ENCODE measurements at regions not wholly inside any gene's neighbourhood (a gene's known extent, or its start where the extent isn't known, plus 50 kb on each side); places are given as distances from the start of the nearest gene placed in this dataset.

- BruUV-seq (replicated peaks), result no TSS peak
- H3K9me3 ChIP-seq (replicated peaks; ENCODE audit: control insufficient read depth, insufficient read depth, low read depth, low read length), result no peaks in the 10 kb centered on the region
- FAIRE-seq (no peak), DNase-seq (ENCODE audit: extremely low read depth in 1 of 4, low spot score in 3 of 4) (no peak), ATAC-seq (no peak)
- in situ Hi-C loops (cut with MboI) (no loop called here), intact Hi-C loops (cut with micrococcal nuclease) (loop anchor here (5.0 kb wide), 1 partner anchor 612 kb away; no protein-coding TSS in a partner anchor)
- 62% methylated on average over 1 of the region's 1 CpG for WGBS (ENCODE audit: insufficient coverage, low coverage, missing lambda C conversion rate)
- H3K4me1 ChIP-seq (replicated peaks in 1 of 2; ENCODE audit: control insufficient read depth in 2 of 2, insufficient read depth in 2 of 2, low read length in 2 of 2), result no peaks in the 10 kb centered on the region
- no peak for TF ChIP-seq E4F1 (CRISPR knock-in tag; IDR thresholded peaks at IDR 0.05; ENCODE audit: borderline replicate concordance)
- 0 out of 2 replicates have a peak, but pooled peaks have one; percentile 27 for TF ChIP-seq ATF3 (IDR thresholded peaks at IDR 0.05)
- TF ChIP-seq ATF3 (CRISPR knock-in tag; conservative IDR thresholded peaks at IDR 0.05), result no peak
- no peak overlapping the region for H2AFZ ChIP-seq (ENCODE audit: low read depth, low read length)
- no peaks in the 10 kb centered on the region for H3K27me3 ChIP-seq (ENCODE audit: control insufficient read depth in 2 of 2, insufficient read depth in 2 of 2, low read length in 2 of 2)
- no peaks in the 10 kb centered on the region for H3K36me3 ChIP-seq (ENCODE audit: control insufficient read depth, insufficient read depth, low read length)
- H3K79me2 ChIP-seq (ENCODE audit: control insufficient read depth, insufficient read depth, low read length), result no peaks in the 10 kb centered on the region
- CTCF ChIA-PET (ENCODE audit: low intra/inter-chr PET ratio), result no interaction called here
- POLR2A ChIA-PET, result interaction anchor here (0.9 kb wide), 1 partner anchor 14 kb away, joined by 3 read pairs; no protein-coding TSS in a partner anchor
- H3K9ac ChIP-seq (ENCODE audit: insufficient read depth in 1 of 2, low read depth in 2 of 2, low read length in 2 of 2), result no peak overlapping the region
- no peaks in the 10 kb centered on the region for H4K20me1 ChIP-seq (replicated peaks; ENCODE audit: control insufficient read depth, insufficient read depth, low read length)
- H3K4me2 ChIP-seq (ENCODE audit: insufficient read depth, low read length), result no peak overlapping the region
- H3K4me3 ChIP-seq, result no peak overlapping the region
- no peak overlapping the region for H3K27ac ChIP-seq (ENCODE audit: extremely low read depth, low read depth, low read length)
- no peaks in the 10 kb centered on the region for H3K9me1 ChIP-seq (ENCODE audit: control insufficient read depth, insufficient read depth, low read length)
These were observed 104.0 kb upstream of the MYRIP start for GRCh38 chr3:39705351-39705900.

Data from K562 (cell line).